Vagina (tissue), 2 donors: ENCODE measurements at regions not wholly inside any gene's neighbourhood (a gene's known extent, or its start where the extent isn't known, plus 50 kb on each side); places are given as distances from the start of the nearest gene placed in this dataset.

Experiments
- DNase-seq, 2 donors: peaks; one replicate each; pipeline ENCODE4 v3.0.0-alpha.2; 2017; ENCODE audit errors: extremely low spot score in 2 of 2
- H3K27ac ChIP-seq: fragments of 200-600 bp; sonication (generic); one replicate; pipeline ENCODE4 v1.5.1; 2019
- H3K27me3 ChIP-seq: fragments of 200-600 bp; sonication (generic); one replicate; pipeline ENCODE4 v1.5.1; 2019
- H3K36me3 ChIP-seq, 2 donors: fragments of 200-600 bp; sonication (generic); one replicate each; pipeline ENCODE4 v1.5.1; 2017 to 2019
- H3K4me1 ChIP-seq: fragments of 200-600 bp; sonication (generic); one replicate; pipeline ENCODE4 v1.5.1; 2019
- H3K4me3 ChIP-seq, 2 donors: fragments of 200-600 bp; sonication (generic); 1 replicate in 1 of 2; 2 replicates in 1 of 2; pipeline ENCODE4 v1.5.1; 2016 to 2019
- H3K9me3 ChIP-seq: fragments of 200-600 bp; sonication (generic); one replicate; pipeline ENCODE4 v1.5.1; 2019
- POLR2A ChIP-seq, 2 donors: fragments of 450-650 bp; IDR thresholded peaks; one replicate each; pipeline ENCODE4 v1.6.1; 2017; ENCODE audit warnings: antibody characterized with exemption in 2 of 2, mild to moderate bottlenecking in 2 of 2, moderate library complexity in 2 of 2
- POLR2AphosphoS5 ChIP-seq, 2 donors: sonication (generic); formaldehyde crosslinking; IDR thresholded peaks; one replicate each; pipeline ENCODE4 v1.9.0; 2017; ENCODE audit warnings: antibody characterized with exemption in 2 of 2, mild to moderate bottlenecking in 2 of 2, low read depth in 1 of 2; ENCODE audit not compliant: insufficient read depth in 1 of 2
- intact Hi-C: fragments of 100-400 bp; cut with DNase I; formaldehyde crosslinking; loops from one replicate; pipeline ENCODE4 v1.15.1; 2023
- TF ChIP-seq, protein P1 (sequence below), 3 experiments: fragments of 450-650 bp in 2 of 3; fragments of 200-600 bp in 1 of 3; sonication (generic) in 1 of 3; IDR thresholded peaks; one replicate each; pipeline ENCODE4 v1.5.1; 2017 to 2019; ENCODE audit warnings: antibody characterized with exemption in 3 of 3, mild to moderate bottlenecking in 2 of 3, moderate library complexity in 2 of 3

DNA sequence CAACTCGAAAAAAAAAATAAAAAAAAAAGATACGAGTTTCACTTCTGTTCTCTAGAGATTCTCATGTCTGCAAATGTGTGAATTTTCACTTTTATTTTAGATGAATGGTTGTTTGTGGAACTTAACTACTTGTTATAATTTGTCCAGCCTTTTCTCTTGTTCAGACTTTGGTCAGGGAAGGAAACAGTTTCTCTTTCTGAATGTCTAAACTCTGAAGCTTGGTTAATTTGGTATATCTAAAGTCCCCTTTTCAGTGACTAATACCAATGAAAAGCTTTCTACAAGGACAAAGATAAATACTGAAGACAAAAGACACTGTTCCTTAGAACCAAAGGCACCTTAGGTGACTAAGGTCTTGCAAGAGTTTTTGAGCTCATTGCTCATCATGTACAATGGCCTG lies 144.4 kb upstream of the PIEZO2 start:
- H3K36me3 ChIP-seq: no peaks in the 10 kb centered on the region

DNA sequence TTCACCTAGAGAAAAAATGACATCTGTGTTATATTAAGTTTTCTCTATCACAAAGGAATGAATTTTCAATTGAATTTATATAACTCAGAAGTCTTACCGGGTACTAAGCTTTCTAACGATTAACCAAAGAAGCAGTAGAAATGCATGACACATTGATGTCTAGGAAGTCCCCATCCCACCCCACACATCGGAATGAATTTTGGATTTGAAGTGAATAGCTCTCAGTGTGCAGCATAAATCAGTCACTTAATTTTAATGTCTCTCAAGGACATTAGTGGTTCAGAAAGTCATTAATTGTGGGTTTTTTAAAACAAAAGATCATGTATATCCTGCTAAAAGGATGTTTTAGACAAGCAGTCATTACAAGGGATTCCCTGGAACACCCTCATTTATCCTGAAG lies 141.4 kb upstream of the PIEZO2 start:
- no peak overlapping the region for H3K4me3 ChIP-seq
- H3K27ac ChIP-seq: no peak overlapping the region
- H3K4me1 ChIP-seq: no peaks in the 10 kb centered on the region
- no peaks in the 10 kb centered on the region for H3K27me3 ChIP-seq
- intact Hi-C loops: no loop called here
- DNase-seq: no peak
- TF ChIP-seq POLR2AphosphoS5 (IDR thresholded peaks at IDR 0.05; ENCODE audit: insufficient read depth in 1 of 2, low read depth in 1 of 2): no peak
- TF ChIP-seq, protein P1, sequence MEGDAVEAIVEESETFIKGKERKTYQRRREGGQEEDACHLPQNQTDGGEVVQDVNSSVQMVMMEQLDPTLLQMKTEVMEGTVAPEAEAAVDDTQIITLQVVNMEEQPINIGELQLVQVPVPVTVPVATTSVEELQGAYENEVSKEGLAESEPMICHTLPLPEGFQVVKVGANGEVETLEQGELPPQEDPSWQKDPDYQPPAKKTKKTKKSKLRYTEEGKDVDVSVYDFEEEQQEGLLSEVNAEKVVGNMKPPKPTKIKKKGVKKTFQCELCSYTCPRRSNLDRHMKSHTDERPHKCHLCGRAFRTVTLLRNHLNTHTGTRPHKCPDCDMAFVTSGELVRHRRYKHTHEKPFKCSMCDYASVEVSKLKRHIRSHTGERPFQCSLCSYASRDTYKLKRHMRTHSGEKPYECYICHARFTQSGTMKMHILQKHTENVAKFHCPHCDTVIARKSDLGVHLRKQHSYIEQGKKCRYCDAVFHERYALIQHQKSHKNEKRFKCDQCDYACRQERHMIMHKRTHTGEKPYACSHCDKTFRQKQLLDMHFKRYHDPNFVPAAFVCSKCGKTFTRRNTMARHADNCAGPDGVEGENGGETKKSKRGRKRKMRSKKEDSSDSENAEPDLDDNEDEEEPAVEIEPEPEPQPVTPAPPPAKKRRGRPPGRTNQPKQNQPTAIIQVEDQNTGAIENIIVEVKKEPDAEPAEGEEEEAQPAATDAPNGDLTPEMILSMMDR (IDR thresholded peaks at IDR 0.05): no peak
- no peak for TF ChIP-seq POLR2A (IDR thresholded peaks at IDR 0.05)
- H3K36me3 ChIP-seq: no peaks in the 10 kb centered on the region
- no peaks in the 10 kb centered on the region for H3K9me3 ChIP-seq

More for the DNA sequence above, 144.4 kb upstream of the PIEZO2 start:
- Histone ChIP-seq H3K4me3 (no peak overlapping the region), H3K27me3 (no peaks in the 10 kb centered on the region), H3K27ac (no peak overlapping the region), H3K4me1 (no peaks in the 10 kb centered on the region), H3K9me3 (no peaks in the 10 kb centered on the region)
- intact Hi-C loops: no loop called here
- DNase-seq: no peak
- TF ChIP-seq, protein P1 (IDR thresholded peaks at IDR 0.05): no peak
- TF ChIP-seq POLR2A (IDR thresholded peaks at IDR 0.05) (no peak), POLR2AphosphoS5 (IDR thresholded peaks at IDR 0.05; ENCODE audit: insufficient read depth in 1 of 2, low read depth in 1 of 2) (no peak)

DNA sequence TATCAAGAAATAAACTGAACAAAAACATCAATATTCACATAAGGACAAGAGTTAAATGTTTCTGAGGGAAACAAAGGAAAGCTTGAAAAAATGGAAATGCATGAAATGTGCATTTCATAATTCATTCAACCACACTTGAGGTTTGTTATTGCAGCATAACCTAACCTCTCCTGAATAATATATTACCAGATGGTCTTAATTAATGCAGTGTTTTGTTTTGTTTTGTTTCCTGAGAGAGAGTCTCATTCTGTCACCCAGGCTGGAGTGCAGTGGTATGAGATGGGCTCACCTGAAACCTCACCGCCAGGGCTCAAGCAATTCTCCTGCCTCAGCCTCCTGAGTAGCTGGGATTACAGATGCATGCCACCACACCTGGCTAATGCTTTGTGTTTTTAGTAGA lies 139.9 kb upstream of the PIEZO2 start:
- no peaks in the 10 kb centered on the region for H3K27me3 ChIP-seq
- intact Hi-C loops: no loop called here
- no peak for DNase-seq
- H3K36me3 ChIP-seq: no peaks in the 10 kb centered on the region
- H3K9me3 ChIP-seq: no peaks in the 10 kb centered on the region
- H3K4me1 ChIP-seq: no peaks in the 10 kb centered on the region
- TF ChIP-seq POLR2A (IDR thresholded peaks at IDR 0.05): no peak
- TF ChIP-seq POLR2AphosphoS5 (IDR thresholded peaks at IDR 0.05; ENCODE audit: insufficient read depth in 1 of 2, low read depth in 1 of 2): no peak
- TF ChIP-seq, protein P1 (IDR thresholded peaks at IDR 0.05): no peak
- H3K27ac ChIP-seq: no peak overlapping the region
- H3K4me3 ChIP-seq: no peak overlapping the region

DNA sequence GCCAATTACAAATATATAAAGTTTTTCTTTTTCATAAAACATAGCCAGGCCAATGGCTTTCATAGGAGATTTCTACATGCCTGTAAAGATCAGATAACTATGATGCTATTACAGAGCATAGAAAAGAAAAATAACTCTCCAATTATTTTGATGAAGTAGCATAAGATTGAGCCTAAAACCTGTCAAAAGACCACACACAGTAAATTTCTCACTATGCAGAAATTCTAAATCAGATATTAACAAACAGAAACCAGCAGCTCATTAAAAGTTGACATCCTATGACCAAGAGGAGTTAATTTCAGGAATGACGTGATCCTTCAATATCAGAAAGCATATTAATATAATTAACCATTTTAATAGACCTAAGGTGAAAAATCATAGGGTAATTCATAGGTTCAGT lies 139.0 kb upstream of the PIEZO2 start:
- H3K9me3 ChIP-seq: no peaks in the 10 kb centered on the region
- no peaks in the 10 kb centered on the region for H3K4me1 ChIP-seq
- intact Hi-C loops: no loop called here
- no peaks in the 10 kb centered on the region for H3K27me3 ChIP-seq
- no peak for TF ChIP-seq POLR2AphosphoS5 (IDR thresholded peaks at IDR 0.05; ENCODE audit: insufficient read depth in 1 of 2, low read depth in 1 of 2)
- TF ChIP-seq POLR2A (IDR thresholded peaks at IDR 0.05): no peak
- TF ChIP-seq, protein P1 (IDR thresholded peaks at IDR 0.05): no peak
- H3K36me3 ChIP-seq: no peaks in the 10 kb centered on the region
- DNase-seq: no peak
- no peak overlapping the region for H3K27ac ChIP-seq
- no peak overlapping the region for H3K4me3 ChIP-seq

DNA sequence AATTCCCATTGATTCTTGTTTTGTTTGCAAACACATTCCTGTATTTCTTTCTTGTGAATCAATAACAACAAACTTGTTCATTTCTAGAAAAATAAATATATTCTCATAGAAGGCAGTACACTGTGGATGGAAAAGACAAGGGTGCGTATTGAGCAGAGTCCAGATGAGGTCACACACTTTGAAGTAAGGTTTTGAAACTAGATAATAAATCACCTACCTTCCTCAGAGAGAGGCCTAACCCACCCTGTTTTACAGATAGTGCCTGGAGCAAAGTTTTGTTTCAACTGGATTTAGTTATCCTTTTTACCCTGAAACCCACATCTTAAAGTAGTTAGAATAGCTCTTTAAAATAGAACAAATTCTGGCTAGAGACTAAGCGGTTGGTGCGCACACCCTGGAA lies 137.1 kb upstream of the PIEZO2 start:
- H3K4me3 ChIP-seq: no peak overlapping the region
- no peaks in the 10 kb centered on the region for H3K9me3 ChIP-seq
- intact Hi-C loops: no loop called here
- DNase-seq: no peak
- no peak overlapping the region for H3K27ac ChIP-seq
- H3K36me3 ChIP-seq: no peaks in the 10 kb centered on the region
- TF ChIP-seq POLR2A (IDR thresholded peaks at IDR 0.05) (no peak), POLR2AphosphoS5 (IDR thresholded peaks at IDR 0.05; ENCODE audit: insufficient read depth in 1 of 2, low read depth in 1 of 2) (no peak)
- TF ChIP-seq, protein P1 (IDR thresholded peaks at IDR 0.05): no peak
- H3K4me1 ChIP-seq: no peaks in the 10 kb centered on the region
- no peaks in the 10 kb centered on the region for H3K27me3 ChIP-seq
